A549 (cell line): ENCODE measurements at regions not wholly inside any gene's neighbourhood (a gene's known extent, or its start where the extent isn't known, plus 50 kb on each side); places are given as distances from the start of the nearest gene placed in this dataset.
"Not testable (repeated sequence)": the region's sequence is repeated elsewhere in the genome, so short reads cannot be mapped to it uniquely, and the experiment has no call there.

ENCODE experiments used
- E2F6 ChIP-seq: IDR thresholded peaks from 2 replicates; pipeline ENCODE4 v1.6.1; 2012; ENCODE audit warnings: low read depth, borderline replicate concordance
- FOSL2 ChIP-seq, 2 experiments: fragments of 450-650 bp in 1 of 2; fragments of >200 bp in 1 of 2; sonication (Bioruptor Twin) in 1 of 2; formaldehyde crosslinking; IDR thresholded peaks; 2 replicates each; pipeline versions ENCODE4 v1.5.0 to v1.6.1; 2016 to 2020; ENCODE audit warnings: mild to moderate bottlenecking in 1 of 2, moderate library complexity in 1 of 2
- MAZ ChIP-seq: fragments of 150-350 bp; IDR thresholded peaks from 2 replicates; pipeline ENCODE4 v1.6.1; 2014; ENCODE audit warnings: antibody characterized with exemption, low read depth, low read length, borderline replicate concordance
- NPAS2 ChIP-seq: fragments of 250-450 bp; sonication (Bioruptor Pico); IDR thresholded peaks from 2 replicates; pipeline ENCODE4 v1.8.0; 2022; ENCODE audit warnings: mild to moderate bottlenecking, moderate library complexity, borderline replicate concordance
- NR3C1 ChIP-seq: fragments of >200 bp; sonication (Bioruptor Twin); formaldehyde crosslinking; IDR thresholded peaks from 3 replicates; pipeline ENCODE4 v1.6.1; 2017
- PBX3 ChIP-seq: IDR thresholded peaks from 2 replicates; pipeline ENCODE4 v1.6.1; 2012
- POLR2A ChIP-seq: IDR thresholded peaks from 2 replicates; pipeline ENCODE4 v1.6.1; 2012; ENCODE audit warnings: mild to moderate bottlenecking, low read length
- POLR2AphosphoS2 ChIP-seq: conservative IDR thresholded peaks from 2 replicates; pipeline ENCODE4 v1.6.1; 2012; ENCODE audit warnings: low read length, improper control_type of control experiment, inconsistent platforms
- RAD21 ChIP-seq, 2 experiments: fragments of >200 bp in 1 of 2; sonication (Bioruptor Twin) in 1 of 2; formaldehyde crosslinking in 1 of 2; IDR thresholded peaks in 1 of 2; conservative IDR thresholded peaks in 1 of 2; 2 replicates in 1 of 2; 3 replicates in 1 of 2; pipeline ENCODE4 v1.6.1; 2012 to 2018; ENCODE audit warnings: inconsistent platforms in 1 of 2
- RCOR1 ChIP-seq: fragments of 150-350 bp; IDR thresholded peaks from 2 replicates; pipeline ENCODE4 v1.6.1; 2014; ENCODE audit warnings: antibody characterized with exemption, low read length, low read depth
- REST ChIP-seq: fragments of 200-600 bp; sonication (generic); IDR thresholded peaks from 2 replicates; pipeline ENCODE4 v1.6.1; 2016; ENCODE audit warnings: antibody characterized with exemption, mild to moderate bottlenecking, moderate library complexity
- TF ChIP-seq, protein P1 (sequence below): fragments of >200 bp; sonication (Bioruptor Twin); formaldehyde crosslinking; IDR thresholded peaks from 3 replicates; pipeline ENCODE4 v1.5.1; 2016

- TF ChIP-seq, protein P1, sequence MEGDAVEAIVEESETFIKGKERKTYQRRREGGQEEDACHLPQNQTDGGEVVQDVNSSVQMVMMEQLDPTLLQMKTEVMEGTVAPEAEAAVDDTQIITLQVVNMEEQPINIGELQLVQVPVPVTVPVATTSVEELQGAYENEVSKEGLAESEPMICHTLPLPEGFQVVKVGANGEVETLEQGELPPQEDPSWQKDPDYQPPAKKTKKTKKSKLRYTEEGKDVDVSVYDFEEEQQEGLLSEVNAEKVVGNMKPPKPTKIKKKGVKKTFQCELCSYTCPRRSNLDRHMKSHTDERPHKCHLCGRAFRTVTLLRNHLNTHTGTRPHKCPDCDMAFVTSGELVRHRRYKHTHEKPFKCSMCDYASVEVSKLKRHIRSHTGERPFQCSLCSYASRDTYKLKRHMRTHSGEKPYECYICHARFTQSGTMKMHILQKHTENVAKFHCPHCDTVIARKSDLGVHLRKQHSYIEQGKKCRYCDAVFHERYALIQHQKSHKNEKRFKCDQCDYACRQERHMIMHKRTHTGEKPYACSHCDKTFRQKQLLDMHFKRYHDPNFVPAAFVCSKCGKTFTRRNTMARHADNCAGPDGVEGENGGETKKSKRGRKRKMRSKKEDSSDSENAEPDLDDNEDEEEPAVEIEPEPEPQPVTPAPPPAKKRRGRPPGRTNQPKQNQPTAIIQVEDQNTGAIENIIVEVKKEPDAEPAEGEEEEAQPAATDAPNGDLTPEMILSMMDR: not testable (repeated sequence)
- TF ChIP-seq RAD21 (conservative IDR thresholded peaks at IDR 0.05 in 1 of 2, IDR thresholded peaks at IDR 0.05 in 1 of 2); POLR2AphosphoS2; REST; RCOR1; PBX3; MAZ; FOSL2 (IDR thresholded peaks at IDR 0.05); FOSL2 (CRISPR knock-in tag; IDR thresholded peaks at IDR 0.05); POLR2A; NR3C1; E2F6; NPAS2 (CRISPR knock-in tag): not testable (repeated sequence)
Observed at GRCh38 chr5:105859350-105859749, 1811.4 kb downstream of the EFNA5 start.
